T-helper 2 cell treated with Interferon-gamma antibody and Interleukin-4, amounts not matched to agents 5 μg/mL and 100 μg/mL, for 36 hours (primary cell): ENCODE measurements at regions not wholly inside any gene's neighbourhood (a gene's known extent, or its start where the extent isn't known, plus 50 kb on each side); places are given as distances from the start of the nearest gene placed in this dataset.
A peak's percentile ranks its signal among the peaks of the same experiment; 100 is the strongest.

Experiments
- DNase-seq: peaks from one replicate; pipeline ENCODE4 v3.0.0; 2021; ENCODE audit warnings: low spot score
- H3K27ac Mint-ChIP-seq: one replicate; pipeline ENCODE4 v1.8.0; 2021; ENCODE audit warnings: mild to moderate bottlenecking, mixed read lengths
- H3K27me3 Mint-ChIP-seq: one replicate; pipeline ENCODE4 v1.8.0; 2021; ENCODE audit warnings: low read depth, mixed read lengths
- H3K36me3 Mint-ChIP-seq: one replicate; pipeline ENCODE4 v1.8.0; 2021; ENCODE audit warnings: low read depth, mixed read lengths
- H3K4me1 Mint-ChIP-seq: one replicate; pipeline ENCODE4 v1.8.0; 2021; ENCODE audit warnings: low read depth, mixed read lengths
- H3K4me3 Mint-ChIP-seq: one replicate; pipeline ENCODE4 v1.8.0; 2022; ENCODE audit warnings: mild to moderate bottlenecking, moderate library complexity, mixed read lengths
- H3K9me3 Mint-ChIP-seq: one replicate; pipeline ENCODE4 v1.8.0; 2021; ENCODE audit warnings: mixed read lengths

GRCh38 chr14:89624500-89625156, 207.6 kb upstream of the FOXN3 start:
- H3K36me3 Mint-ChIP-seq = peaks cover 19% of the 10 kb centered on the region
- H3K9me3 Mint-ChIP-seq = peaks cover 26% of the 10 kb centered on the region
- H3K27ac Mint-ChIP-seq = no peak overlapping the region
- no peak for DNase-seq
- H3K27me3 Mint-ChIP-seq = no peaks in the 10 kb centered on the region
- H3K4me3 Mint-ChIP-seq = no peak overlapping the region
- peaks cover 51% of the 10 kb centered on the region for H3K4me1 Mint-ChIP-seq

- Mint-ChIP-seq H3K4me1 (peaks cover 39% of the 10 kb centered on the region), H3K9me3 (peaks cover 13% of the 10 kb centered on the region), H3K4me3 (peak overlapping the region; percentile 96), H3K36me3 (peaks cover 20% of the 10 kb centered on the region), H3K27me3 (no peaks in the 10 kb centered on the region), H3K27ac (peak overlapping the region; percentile 98)
- DNase-seq = no peak
These were observed 205.0 kb upstream of the FOXN3 start for GRCh38 chr14:89621791-89622638.

- peaks cover 41% of the 10 kb centered on the region for H3K4me1 Mint-ChIP-seq
- H3K4me3 Mint-ChIP-seq = peak overlapping the region; percentile 96
- peak; percentile 73 for DNase-seq
These were observed 204.0 kb upstream of the FOXN3 start for GRCh38 chr14:89621009-89621421.

GRCh38 chr14:89620436-89620835, 203.4 kb upstream of the FOXN3 start:
- no peak for DNase-seq

More at GRCh38 chr14:89621009-89621421, 204.0 kb upstream of the FOXN3 start:
- no peaks in the 10 kb centered on the region for H3K27me3 Mint-ChIP-seq
- H3K27ac Mint-ChIP-seq = peak overlapping the region; percentile 98
- peaks cover 3% of the 10 kb centered on the region for H3K9me3 Mint-ChIP-seq
- peaks cover 16% of the 10 kb centered on the region for H3K36me3 Mint-ChIP-seq

GRCh38 chr14:89619596-89619995, 202.6 kb upstream of the FOXN3 start:
- H3K27ac Mint-ChIP-seq = peak overlapping the region; percentile 98
- DNase-seq = no peak
- H3K4me3 Mint-ChIP-seq = peak overlapping the region; percentile 96
- no peaks in the 10 kb centered on the region for H3K9me3 Mint-ChIP-seq
- H3K36me3 Mint-ChIP-seq = peaks cover 16% of the 10 kb centered on the region
- no peaks in the 10 kb centered on the region for H3K27me3 Mint-ChIP-seq
- H3K4me1 Mint-ChIP-seq = peaks cover 53% of the 10 kb centered on the region

More at GRCh38 chr14:89620436-89620835, 203.4 kb upstream of the FOXN3 start:
- peak overlapping the region; percentile 96 for H3K4me3 Mint-ChIP-seq
- peaks cover 45% of the 10 kb centered on the region for H3K4me1 Mint-ChIP-seq
- no peaks in the 10 kb centered on the region for H3K27me3 Mint-ChIP-seq
- peaks cover 16% of the 10 kb centered on the region for H3K36me3 Mint-ChIP-seq
- H3K27ac Mint-ChIP-seq = peak overlapping the region; percentile 98
- no peaks in the 10 kb centered on the region for H3K9me3 Mint-ChIP-seq

- peaks cover 59% of the 10 kb centered on the region for H3K4me1 Mint-ChIP-seq
- no peaks in the 10 kb centered on the region for H3K9me3 Mint-ChIP-seq
- peaks cover 16% of the 10 kb centered on the region for H3K36me3 Mint-ChIP-seq
- H3K27me3 Mint-ChIP-seq = no peaks in the 10 kb centered on the region
- peak; percentile 73 for DNase-seq
- peak overlapping the region; percentile 96 for H3K4me3 Mint-ChIP-seq
- H3K27ac Mint-ChIP-seq = peak overlapping the region; percentile 98
These were observed 201.9 kb upstream of the FOXN3 start for GRCh38 chr14:89618811-89619551.

GRCh38 chr14:89618330-89618708, 201.3 kb upstream of the FOXN3 start:
- Mint-ChIP-seq H3K36me3 (peaks cover 16% of the 10 kb centered on the region), H3K4me1 (peaks cover 66% of the 10 kb centered on the region), H3K9me3 (no peaks in the 10 kb centered on the region), H3K4me3 (peak overlapping the region; percentile 93), H3K27me3 (no peaks in the 10 kb centered on the region), H3K27ac (peak overlapping the region; percentile 94)
- no peak for DNase-seq

GRCh38 chr14:89617481-89618329, 200.7 kb upstream of the FOXN3 start:
- no peaks in the 10 kb centered on the region for H3K9me3 Mint-ChIP-seq
- H3K27ac Mint-ChIP-seq = peak overlapping the region; percentile 94
- no peak for DNase-seq
- peak overlapping the region; percentile 93 for H3K4me3 Mint-ChIP-seq
- no peaks in the 10 kb centered on the region for H3K27me3 Mint-ChIP-seq
- peaks cover 69% of the 10 kb centered on the region for H3K4me1 Mint-ChIP-seq
- H3K36me3 Mint-ChIP-seq = peaks cover 20% of the 10 kb centered on the region

- DNase-seq = peak; percentile 56
- H3K4me3 Mint-ChIP-seq = peak overlapping the region; percentile 93
- H3K4me1 Mint-ChIP-seq = peaks cover 66% of the 10 kb centered on the region
- no peaks in the 10 kb centered on the region for H3K27me3 Mint-ChIP-seq
- no peaks in the 10 kb centered on the region for H3K9me3 Mint-ChIP-seq
- peak overlapping the region; percentile 94 for H3K27ac Mint-ChIP-seq
- peaks cover 25% of the 10 kb centered on the region for H3K36me3 Mint-ChIP-seq
These were observed 199.9 kb upstream of the FOXN3 start for GRCh38 chr14:89616852-89617341.

GRCh38 chr14:89616425-89616824, 199.4 kb upstream of the FOXN3 start:
- Mint-ChIP-seq H3K36me3 (peaks cover 28% of the 10 kb centered on the region), H3K9me3 (no peaks in the 10 kb centered on the region)

GRCh38 chr14:89615421-89615820, 198.4 kb upstream of the FOXN3 start:
- DNase-seq = no peak
- Mint-ChIP-seq H3K9me3 (no peaks in the 10 kb centered on the region), H3K4me1 (peaks cover 56% of the 10 kb centered on the region), H3K27me3 (no peaks in the 10 kb centered on the region), H3K27ac (peak overlapping the region; percentile 94), H3K36me3 (peaks cover 36% of the 10 kb centered on the region), H3K4me3 (peak overlapping the region; percentile 93)

More at GRCh38 chr14:89616425-89616824, 199.4 kb upstream of the FOXN3 start:
- H3K4me3 Mint-ChIP-seq = peak overlapping the region; percentile 93
- H3K27ac Mint-ChIP-seq = peak overlapping the region; percentile 94
- H3K27me3 Mint-ChIP-seq = no peaks in the 10 kb centered on the region
- DNase-seq = no peak
- H3K4me1 Mint-ChIP-seq = peaks cover 62% of the 10 kb centered on the region

GRCh38 chr14:89614009-89614691, 197.1 kb upstream of the FOXN3 start:
- Mint-ChIP-seq H3K9me3 (peaks cover 3% of the 10 kb centered on the region), H3K4me1 (peaks cover 53% of the 10 kb centered on the region), H3K27me3 (no peaks in the 10 kb centered on the region), H3K27ac (peak overlapping the region; percentile 79), H3K36me3 (peaks cover 47% of the 10 kb centered on the region), H3K4me3 (peak overlapping the region; percentile 93)
- no peak for DNase-seq
